ENCODE measurements at regions not wholly inside any gene's neighbourhood (a gene's known extent, or its start where the extent isn't known, plus 50 kb on each side); places are given as distances from the start of the nearest gene placed in this dataset.
"Not testable (repeated sequence)": the region's sequence is repeated elsewhere in the genome, so short reads cannot be mapped to it uniquely, and the experiment has no call there.

DNA sequence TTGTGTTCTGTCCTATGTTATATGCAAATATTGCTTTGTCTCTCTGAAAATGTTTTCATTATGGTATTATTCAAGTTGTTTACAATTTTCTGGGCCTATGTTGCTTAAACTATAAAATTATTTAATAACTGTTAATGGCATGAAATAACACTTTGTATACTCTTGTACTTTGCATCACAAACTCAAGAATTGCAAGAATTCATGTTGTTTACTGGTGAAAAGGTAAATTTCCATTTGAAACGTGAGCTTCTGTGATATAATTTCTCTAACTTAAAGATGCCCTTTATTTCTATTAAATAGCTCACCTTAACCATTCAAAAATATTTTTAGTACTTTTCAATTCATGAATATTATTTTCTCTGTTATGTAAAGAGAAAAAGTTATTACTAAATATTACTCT is 1504.2 kb downstream of the SUCLG1 start:
- no peak for DNase-seq (ENCODE audit: low spot score in 2 of 2)
- FAIRE-seq, result no peak

DNA sequence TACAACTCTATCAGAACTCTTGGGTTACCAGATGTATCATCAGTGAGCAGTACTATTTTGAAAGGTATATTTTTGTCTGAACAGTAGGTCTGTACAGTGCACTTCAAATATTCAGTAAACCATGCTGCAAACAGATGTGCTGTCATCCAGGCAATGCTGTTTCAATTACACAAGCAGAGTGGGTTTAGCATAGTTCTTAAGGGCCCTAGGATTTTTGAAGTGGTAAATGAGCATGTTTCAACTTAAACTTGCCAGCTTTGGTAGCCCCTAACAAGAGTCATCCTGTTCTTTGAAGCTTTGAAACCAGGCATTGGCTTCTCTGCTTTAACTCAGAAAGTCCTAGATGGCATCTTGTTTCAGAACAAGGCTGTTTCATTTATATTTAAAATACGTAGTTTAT is 1519.9 kb downstream of the SUCLG1 start:
- FAIRE-seq, result no peak
- DNase-seq (ENCODE audit: low spot score in 2 of 2), result no peak

- not testable (repeated sequence) for DNase-seq (ENCODE audit: low spot score in 2 of 2); FAIRE-seq
These were observed 1520.7 kb downstream of the SUCLG1 start for GRCh38 chr2:82938321-82938845.

- DNase-seq (ENCODE audit: low spot score in 2 of 2), result no peak
- no peak for FAIRE-seq
These were observed 1545.5 kb downstream of the SUCLG1 start for GRCh38 chr2:82913566-82913965.

GRCh38 chr2:82896117-82896516 is 1563.0 kb downstream of the SUCLG1 start:
- FAIRE-seq (no peak), DNase-seq (ENCODE audit: low spot score in 2 of 2) (no peak)

DNA sequence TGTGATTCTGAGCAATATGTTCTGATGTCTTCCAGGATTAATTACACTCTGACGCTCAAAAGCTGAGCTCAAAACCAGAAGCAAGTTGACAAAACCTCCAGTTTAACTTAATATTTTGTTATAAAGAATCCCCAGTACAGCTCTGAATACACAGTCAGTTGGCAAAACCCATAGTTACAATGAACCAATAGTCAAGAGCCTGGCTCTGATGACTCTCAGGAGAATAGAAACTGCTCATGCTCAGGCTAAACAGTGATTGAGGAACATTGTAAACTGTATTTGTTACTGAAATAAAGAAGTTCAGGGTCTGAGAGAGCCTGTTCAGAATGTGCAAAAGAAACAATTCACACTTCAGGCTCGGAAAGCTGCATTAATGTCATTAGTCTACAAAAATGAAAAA is 1565.9 kb downstream of the SUCLG1 start:
- DNase-seq (ENCODE audit: low spot score in 2 of 2) (no peak), FAIRE-seq (no peak)

GRCh38 chr2:82879803-82880202 is 1579.3 kb downstream of the SUCLG1 start:
- DNase-seq (ENCODE audit: low spot score in 2 of 2), result no peak
- no peak for FAIRE-seq

DNA sequence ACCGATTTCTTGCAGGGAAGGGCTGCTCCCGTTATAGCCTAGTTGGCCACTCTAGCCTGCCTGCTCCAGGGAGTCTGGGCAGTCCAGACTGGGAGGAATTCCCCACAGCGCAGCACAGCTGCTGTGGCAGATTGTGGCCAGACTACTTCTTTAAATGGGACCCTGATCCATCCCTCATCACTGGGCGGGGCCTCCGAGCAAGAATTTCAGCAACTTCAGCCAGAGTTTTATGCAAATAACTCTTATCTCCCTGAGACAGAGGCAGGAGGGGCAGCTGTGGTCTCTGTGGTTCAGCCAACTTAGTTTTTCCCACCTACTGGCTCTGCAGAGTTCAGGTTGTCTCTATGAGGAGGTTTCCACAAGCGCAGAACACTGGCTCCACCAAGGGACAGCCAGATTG is 1583.2 kb downstream of the SUCLG1 start:
- FAIRE-seq (no peak), DNase-seq (ENCODE audit: low spot score in 2 of 2) (no peak)

DNA sequence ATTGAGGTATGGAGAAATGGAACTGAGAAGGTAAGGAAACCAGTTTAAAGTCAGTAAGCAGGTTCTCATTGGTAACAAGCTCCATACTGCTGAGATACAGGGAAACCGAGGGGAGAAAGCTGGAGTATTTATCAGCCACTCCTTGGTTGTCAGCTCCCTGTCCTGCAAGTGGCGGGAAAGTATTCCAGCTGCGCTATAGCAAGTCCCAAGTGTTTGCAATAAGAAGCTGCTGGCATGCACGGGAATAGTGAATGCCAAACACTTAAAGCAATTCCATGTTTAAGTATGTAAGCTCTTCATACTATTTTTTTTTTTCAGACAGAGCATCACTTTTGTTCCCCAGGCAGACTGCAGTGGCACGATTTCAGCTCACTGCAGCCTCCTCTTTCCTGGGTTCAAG is 1601.1 kb downstream of the SUCLG1 start:
- FAIRE-seq (no peak), DNase-seq (ENCODE audit: low spot score in 2 of 2) (no peak)

GRCh38 chr2:82853299-82853698 is 1605.8 kb downstream of the SUCLG1 start:
- FAIRE-seq, result no peak

DNA sequence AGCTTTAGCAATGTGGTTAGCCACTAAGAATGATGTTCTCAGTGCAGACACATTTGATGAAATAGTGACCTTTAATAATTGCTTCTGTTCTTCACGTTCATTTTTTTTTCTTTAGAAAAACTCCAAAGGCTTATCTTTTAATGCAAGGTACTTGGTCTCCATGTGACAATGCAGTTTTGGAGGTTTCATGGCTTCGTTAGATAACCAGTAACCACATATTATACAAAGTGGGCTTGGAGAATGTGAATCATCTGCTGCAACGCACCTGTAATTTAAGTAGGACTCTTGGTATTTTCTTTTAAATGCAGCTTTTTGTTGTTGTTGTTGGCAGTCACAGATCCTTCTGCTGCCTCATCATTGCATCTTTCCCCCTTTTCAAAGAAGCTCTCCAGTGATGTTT is 1606.3 kb downstream of the SUCLG1 start:
- DNase-seq (ENCODE audit: low spot score in 2 of 2) (no peak), FAIRE-seq (no peak)

More at GRCh38 chr2:82853299-82853698, 1605.8 kb downstream of the SUCLG1 start:
- DNase-seq (ENCODE audit: low spot score in 2 of 2), result no peak

GRCh38 chr2:82848285-82848684 is 1610.8 kb downstream of the SUCLG1 start:
- DNase-seq (ENCODE audit: low spot score in 2 of 2) (no peak), FAIRE-seq (no peak)

DNA sequence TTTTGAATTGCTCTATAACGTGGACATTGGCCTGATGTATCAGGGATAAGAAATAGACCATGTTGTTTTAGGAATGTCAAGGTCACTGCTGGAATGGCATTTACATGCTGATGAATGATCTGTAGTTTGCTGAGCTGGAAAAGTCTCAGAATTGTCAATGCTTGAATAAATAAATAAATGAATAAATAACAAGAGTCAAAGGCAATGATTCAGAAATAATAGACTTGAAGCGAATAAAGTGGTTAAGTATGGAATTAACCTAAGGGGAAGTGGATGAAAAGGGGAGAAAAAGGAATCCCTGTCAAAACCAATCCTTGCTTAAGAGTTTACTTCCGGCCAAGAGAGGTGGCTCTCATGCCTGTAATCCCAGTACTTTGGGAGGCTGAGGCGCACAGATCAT is 1620.0 kb downstream of the SUCLG1 start:
- DNase-seq (ENCODE audit: low spot score in 2 of 2) (no peak), FAIRE-seq (no peak)

- DNase-seq (ENCODE audit: low spot score in 2 of 2), result no peak
- no peak for FAIRE-seq
These were observed 1621.3 kb downstream of the SUCLG1 start for GRCh38 chr2:82837588-82838304.

DNA sequence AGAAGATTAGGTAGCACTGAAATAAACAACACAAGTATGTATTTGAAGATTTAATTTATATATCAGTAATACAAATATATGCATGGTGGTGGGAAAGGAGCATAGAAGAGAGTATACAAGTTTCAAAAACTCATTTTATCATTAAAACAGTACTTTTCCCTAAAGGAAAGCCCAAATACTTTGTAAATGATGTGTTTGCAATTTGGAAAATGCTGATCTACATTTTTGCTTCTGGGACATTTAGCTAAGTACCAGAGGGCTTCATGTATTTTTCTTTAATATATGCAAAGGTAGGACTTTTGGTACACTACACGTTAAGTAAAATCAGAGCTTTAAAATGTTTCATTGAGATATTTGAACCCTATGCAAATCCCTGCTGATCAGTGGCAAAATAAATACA is 1624.2 kb downstream of the SUCLG1 start:
- no peak for DNase-seq (ENCODE audit: low spot score in 2 of 2)
- FAIRE-seq, result no peak

GRCh38 chr2:82827426-82827825 is 1631.7 kb downstream of the SUCLG1 start:
- FAIRE-seq (no peak), DNase-seq (ENCODE audit: low spot score in 2 of 2) (no peak)

- no peak for FAIRE-seq
- no peak for DNase-seq (ENCODE audit: low spot score in 2 of 2)
These were observed 1632.6 kb downstream of the SUCLG1 start for GRCh38 chr2:82826437-82826836.

- FAIRE-seq, result no peak
- no peak for DNase-seq (ENCODE audit: low spot score in 2 of 2)
These were observed 1633.5 kb downstream of the SUCLG1 start for GRCh38 chr2:82825410-82826090.

GRCh38 chr2:82823892-82824291 is 1635.2 kb downstream of the SUCLG1 start:
- DNase-seq (ENCODE audit: low spot score in 2 of 2) (no peak), FAIRE-seq (no peak)

GRCh38 chr2:82819951-82820350 is 1639.1 kb downstream of the SUCLG1 start:
- FAIRE-seq (no peak), DNase-seq (ENCODE audit: low spot score in 2 of 2) (no peak)

DNA sequence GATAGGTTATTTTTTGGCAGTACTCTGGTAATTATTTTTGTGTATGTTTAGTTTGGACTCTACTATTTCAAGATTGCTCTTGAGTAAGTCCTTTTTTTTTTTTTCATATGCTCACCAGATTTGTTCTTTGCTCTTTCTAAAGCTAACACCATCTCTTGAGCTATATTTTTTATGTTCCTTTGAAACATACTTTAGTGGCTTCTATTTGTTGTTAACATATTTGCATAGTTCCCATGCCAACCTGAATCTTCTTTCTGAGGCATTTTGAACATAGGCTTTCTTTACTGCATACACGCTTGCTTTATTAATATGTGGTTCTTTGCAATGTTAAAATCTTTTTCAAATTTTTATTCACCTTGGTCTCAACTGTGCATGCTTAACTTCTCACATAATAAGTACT is 1644.9 kb downstream of the SUCLG1 start:
- no peak for DNase-seq (ENCODE audit: low spot score in 2 of 2)
- FAIRE-seq, result no peak

- DNase-seq (ENCODE audit: low spot score in 2 of 2) (no peak), FAIRE-seq (no peak)
These were observed 1647.1 kb downstream of the SUCLG1 start for GRCh38 chr2:82811946-82812345.

All from frontal cortex (tissue), 3 donors.